ENCODE measurements at regions not wholly inside any gene's neighbourhood (a gene's known extent, or its start where the extent isn't known, plus 50 kb on each side); places are given as distances from the start of the nearest gene placed in this dataset.
"Not testable (repeated sequence)": the region's sequence is repeated elsewhere in the genome, so short reads cannot be mapped to it uniquely, and the experiment has no call there.

DNA sequence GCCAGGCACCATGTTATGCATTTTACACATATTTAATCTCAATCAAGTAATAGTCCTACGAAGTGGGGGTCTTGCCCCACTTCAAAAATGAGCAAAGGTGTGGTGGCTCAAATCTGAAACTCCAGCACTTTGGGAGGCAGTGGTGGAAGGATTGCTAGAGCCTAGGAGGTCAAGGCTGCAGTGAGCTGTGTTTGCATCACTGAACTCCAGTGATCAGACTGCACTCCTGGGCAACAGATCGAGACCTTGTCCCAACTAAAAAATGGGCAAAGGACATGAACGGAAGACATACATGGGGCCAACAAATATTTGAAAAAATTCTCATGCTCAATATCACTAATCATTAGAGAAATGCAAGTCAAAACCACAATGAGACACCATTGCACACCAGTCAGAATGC is 116.3 kb upstream of the NBPF8 start:
- not testable (repeated sequence) for H3K27me3 Mint-ChIP-seq (ENCODE audit: low read depth); H3K4me1 Mint-ChIP-seq; H3K27ac Mint-ChIP-seq (ENCODE audit: unreplicated experiment); H3K36me3 Mint-ChIP-seq (ENCODE audit: low read depth); H3K4me3 Mint-ChIP-seq; DNase-seq (ENCODE audit: low read depth, low spot score); H3K9me3 Mint-ChIP-seq

DNA sequence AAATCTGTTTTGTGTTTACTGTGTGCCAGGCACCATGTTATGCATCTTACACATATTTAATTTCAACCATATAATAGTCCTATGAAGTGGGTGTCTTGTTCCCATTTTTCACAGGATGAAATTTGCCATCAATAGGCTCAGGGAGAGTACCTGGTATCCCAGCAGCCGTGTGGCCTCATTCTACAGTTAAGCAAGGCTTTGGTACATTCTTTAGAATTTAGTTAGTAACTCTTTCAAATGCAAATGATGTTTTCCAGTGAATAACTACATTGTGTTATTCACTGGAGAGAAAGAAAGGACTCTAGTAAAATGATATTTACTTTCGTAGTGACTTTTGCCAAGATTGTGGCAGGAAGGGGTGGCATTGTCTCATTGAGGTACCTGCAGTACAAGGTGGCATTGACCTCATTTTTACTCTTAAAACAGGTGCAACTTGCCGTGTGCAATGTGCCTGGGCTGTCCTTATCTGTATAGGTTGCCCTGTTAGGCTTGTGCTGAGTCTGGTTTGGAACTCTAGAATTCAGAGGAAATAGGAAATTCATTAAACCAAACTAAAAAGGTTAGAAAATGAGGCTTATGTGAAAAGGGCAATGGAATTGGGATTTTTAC is 117.4 kb upstream of the NBPF8 start:
- not testable (repeated sequence) for H3K9me3 Mint-ChIP-seq; H3K4me3 Mint-ChIP-seq; DNase-seq (ENCODE audit: low read depth, low spot score); H3K36me3 Mint-ChIP-seq (ENCODE audit: low read depth); H3K27ac Mint-ChIP-seq (ENCODE audit: unreplicated experiment); H3K4me1 Mint-ChIP-seq; H3K27me3 Mint-ChIP-seq (ENCODE audit: low read depth)

DNA sequence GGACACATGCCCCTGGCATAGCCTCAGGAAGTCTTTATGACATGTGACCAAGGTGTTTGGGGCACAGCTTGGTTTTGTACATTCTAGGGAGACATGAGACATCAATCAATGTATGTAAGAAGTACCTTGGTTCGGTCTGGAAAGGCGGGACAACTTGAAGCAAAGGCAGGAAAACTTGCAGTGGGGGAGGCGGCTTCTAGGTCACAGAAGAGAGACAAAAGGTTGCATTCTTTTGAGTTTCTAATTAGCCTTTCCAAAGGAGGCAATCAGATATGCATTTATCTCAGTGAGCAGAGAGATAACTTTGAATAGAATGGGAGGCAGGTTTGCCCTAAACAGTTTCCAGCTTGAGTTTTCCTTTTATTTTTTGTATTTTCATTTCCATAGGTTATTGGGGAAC is 113.8 kb upstream of the SEC22B start:
- not testable (repeated sequence) for H3K9me3 Mint-ChIP-seq; H3K27ac Mint-ChIP-seq (ENCODE audit: unreplicated experiment); H3K4me1 Mint-ChIP-seq; H3K4me3 Mint-ChIP-seq; H3K27me3 Mint-ChIP-seq (ENCODE audit: low read depth); DNase-seq (ENCODE audit: low read depth, low spot score); H3K36me3 Mint-ChIP-seq (ENCODE audit: low read depth)

DNA sequence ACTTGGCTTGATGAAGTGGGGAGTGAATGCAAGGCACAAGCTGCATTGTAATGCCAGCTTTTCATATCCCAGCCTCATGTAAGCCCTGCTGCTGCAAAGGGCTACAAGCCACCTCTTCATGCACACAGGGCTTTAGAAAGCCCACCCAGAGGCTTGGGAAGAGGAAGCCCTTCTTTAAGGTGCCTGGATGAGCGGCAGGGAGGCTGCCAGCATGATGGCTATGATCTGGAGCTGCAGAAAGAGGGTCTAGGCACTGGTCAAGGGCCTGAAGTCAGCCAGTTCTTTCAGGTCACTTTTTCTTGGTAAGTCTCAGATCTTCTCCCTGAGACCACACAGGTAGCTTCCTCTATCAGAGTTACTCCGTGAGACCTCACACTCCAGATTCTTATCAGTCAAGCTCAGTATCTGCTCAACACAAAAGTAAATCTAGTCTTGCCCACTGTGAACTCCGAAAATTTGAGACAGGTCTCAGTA is 113.3 kb upstream of the SEC22B start:
- DNase-seq (ENCODE audit: low read depth, low spot score); H3K4me1 Mint-ChIP-seq; H3K4me3 Mint-ChIP-seq; H3K9me3 Mint-ChIP-seq; H3K36me3 Mint-ChIP-seq (ENCODE audit: low read depth); H3K27me3 Mint-ChIP-seq (ENCODE audit: low read depth); H3K27ac Mint-ChIP-seq (ENCODE audit: unreplicated experiment): not testable (repeated sequence)

DNA sequence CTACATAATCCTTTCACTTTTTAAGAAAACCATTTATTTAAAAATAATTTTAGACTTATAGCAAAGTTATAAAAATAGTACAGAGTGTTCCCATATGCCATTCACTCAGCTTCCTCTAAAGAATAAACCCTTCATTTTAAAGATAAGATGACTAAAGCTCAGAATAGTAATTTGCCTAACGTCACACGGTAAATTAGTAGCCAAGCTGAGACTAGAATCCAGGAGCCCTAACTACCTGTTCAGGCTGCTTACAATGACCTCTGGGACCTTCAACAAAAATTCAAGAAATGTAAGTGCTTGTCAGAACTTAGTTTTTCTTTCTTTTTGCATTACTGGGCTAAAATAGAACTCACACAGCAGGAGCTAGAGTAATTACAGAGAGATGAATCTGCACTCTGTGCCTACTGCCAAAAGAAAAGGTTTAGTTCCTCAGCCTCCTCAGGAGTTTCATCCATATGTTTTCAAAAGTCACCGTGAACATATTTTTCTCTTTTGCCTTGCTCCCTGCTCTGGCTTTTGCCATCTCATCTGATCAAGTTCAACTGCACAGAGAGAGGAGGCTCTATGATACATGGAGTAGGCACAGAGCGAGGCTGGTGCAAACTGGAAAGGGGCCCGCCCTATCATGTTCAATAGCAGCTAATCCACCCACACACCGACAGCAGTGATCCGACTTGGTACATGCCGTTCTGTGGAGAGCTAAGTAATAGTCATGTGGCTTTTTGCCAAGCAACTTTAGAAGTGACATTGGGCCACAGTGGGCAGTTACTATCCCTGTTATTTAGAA is 112.7 kb upstream of the SEC22B start:
- not testable (repeated sequence) for H3K9me3 Mint-ChIP-seq; H3K27ac Mint-ChIP-seq (ENCODE audit: unreplicated experiment); DNase-seq (ENCODE audit: low read depth, low spot score); H3K36me3 Mint-ChIP-seq (ENCODE audit: low read depth); H3K4me1 Mint-ChIP-seq; H3K27me3 Mint-ChIP-seq (ENCODE audit: low read depth); H3K4me3 Mint-ChIP-seq

DNA sequence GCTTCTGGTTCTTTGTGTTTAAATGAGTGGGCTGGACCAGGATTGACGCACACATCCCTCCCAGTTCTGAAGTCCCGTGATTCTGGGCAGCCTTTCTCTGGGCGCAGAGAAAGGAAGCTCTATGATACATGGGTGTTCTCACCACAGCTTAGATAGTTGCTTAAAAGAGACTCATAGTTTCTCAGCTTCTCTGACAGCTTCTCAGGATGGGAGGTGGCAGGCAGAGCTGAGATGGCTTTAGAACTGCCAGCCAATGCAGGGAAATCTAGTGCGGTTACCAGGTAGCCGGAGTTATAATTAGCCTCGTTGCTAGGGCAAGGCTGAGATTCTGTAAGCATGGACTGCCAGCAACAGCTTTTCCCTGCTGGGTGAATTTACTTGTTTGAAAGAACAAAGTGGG is 111.8 kb upstream of the SEC22B start:
- H3K36me3 Mint-ChIP-seq (ENCODE audit: low read depth); H3K9me3 Mint-ChIP-seq; H3K27me3 Mint-ChIP-seq (ENCODE audit: low read depth); H3K27ac Mint-ChIP-seq (ENCODE audit: unreplicated experiment); DNase-seq (ENCODE audit: low read depth, low spot score); H3K4me1 Mint-ChIP-seq; H3K4me3 Mint-ChIP-seq: not testable (repeated sequence)

DNA sequence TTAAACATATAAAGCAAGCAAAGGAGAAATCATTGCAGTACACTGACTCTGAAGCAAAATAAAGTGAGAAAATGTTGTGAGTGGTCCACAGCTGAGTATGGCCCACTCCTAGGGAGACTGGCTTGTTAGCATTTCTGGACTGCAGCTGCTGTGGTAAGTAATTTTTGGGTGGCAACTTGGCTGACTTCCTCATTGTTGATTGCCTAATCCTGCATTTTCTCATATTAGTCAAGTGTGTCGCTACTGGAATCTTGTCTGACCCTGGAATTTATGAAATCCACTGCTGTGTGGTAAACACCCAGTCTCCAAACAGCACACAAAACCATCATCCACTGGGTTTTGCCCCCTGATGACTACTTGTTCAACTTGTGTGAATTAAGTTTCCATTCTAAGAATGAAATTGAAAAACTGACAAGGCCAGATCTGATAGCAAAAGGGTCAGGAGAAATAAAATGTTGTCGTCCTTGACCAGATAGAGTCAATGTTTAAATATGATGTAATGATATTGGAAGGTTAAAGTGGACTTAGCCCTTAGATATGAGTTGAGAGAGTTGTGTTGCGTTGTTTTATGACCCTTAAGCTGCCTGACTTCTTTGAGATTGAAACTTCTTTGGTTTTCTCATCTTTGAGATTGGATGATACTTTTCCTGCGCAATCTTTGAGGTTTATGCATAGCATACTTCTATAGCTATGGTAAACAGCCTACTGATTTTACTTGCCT is 106.6 kb upstream of the SEC22B start:
- H3K4me3 Mint-ChIP-seq; DNase-seq (ENCODE audit: low read depth, low spot score); H3K27me3 Mint-ChIP-seq (ENCODE audit: low read depth): not testable (repeated sequence)

DNA sequence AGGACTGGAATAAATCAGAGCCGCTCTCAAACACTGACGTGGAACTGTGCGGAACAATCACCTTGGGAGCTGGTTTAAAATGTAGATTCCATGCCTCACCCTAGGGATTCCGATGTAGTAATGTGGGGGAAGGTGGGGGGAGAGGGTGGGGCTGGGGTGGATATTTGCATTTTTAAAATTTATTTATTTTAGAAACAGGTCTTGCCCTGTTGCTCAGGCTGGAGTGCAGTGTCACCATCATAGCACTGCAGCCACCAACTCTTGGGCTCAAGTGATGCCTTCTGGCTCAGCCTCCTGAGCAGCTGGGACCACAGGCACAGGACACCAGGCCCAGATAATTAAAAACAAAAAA is 101.9 kb upstream of the SEC22B start:
- not testable (repeated sequence) for H3K9me3 Mint-ChIP-seq; H3K36me3 Mint-ChIP-seq (ENCODE audit: low read depth); H3K27ac Mint-ChIP-seq (ENCODE audit: unreplicated experiment); H3K4me3 Mint-ChIP-seq; DNase-seq (ENCODE audit: low read depth, low spot score); H3K4me1 Mint-ChIP-seq; H3K27me3 Mint-ChIP-seq (ENCODE audit: low read depth)

More for the DNA sequence above, 106.6 kb upstream of the SEC22B start:
- not testable (repeated sequence) for H3K27ac Mint-ChIP-seq (ENCODE audit: unreplicated experiment); H3K36me3 Mint-ChIP-seq (ENCODE audit: low read depth); H3K4me1 Mint-ChIP-seq; H3K9me3 Mint-ChIP-seq

DNA sequence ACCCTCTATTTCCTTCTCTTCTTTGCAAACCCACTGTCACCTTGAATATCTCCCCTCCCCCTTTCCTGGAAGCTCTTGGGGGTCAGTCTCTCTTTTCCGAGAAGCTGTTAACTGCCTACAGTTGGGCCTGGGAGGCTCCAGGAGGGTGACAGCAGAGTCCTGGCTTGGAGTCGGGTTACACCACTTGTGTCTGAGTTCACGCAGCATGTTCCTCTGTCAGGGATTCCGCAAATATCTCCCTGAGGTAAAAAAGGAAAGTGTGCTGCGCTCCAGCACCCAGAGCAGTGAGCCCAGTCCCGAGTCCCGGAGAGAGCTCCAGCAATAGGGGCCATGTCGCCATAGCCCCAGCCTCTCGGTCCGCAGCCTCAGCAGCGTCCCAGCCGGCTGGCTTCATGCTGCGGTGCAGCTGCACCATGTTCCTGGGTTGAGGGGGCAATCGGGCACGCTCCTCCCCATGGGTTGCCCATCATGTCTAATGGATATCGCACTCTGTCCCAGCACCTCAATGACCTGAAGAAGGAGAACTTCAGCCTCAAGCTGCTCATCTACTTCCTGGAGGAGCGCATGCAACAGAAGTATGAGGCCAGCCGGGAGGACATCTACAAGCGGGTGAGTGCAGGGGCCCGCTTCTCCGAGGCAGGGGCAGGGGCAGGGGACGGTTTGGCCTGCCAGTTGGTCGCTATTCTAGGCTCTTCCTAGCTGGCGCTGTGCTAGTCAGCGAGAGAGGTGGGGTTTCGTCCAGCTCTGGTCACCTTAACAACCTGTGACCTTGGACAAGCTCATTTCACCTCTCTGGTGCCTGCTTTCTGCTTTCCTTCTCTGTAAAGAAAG is 101.3 kb upstream of the SEC22B start:
- H3K4me1 Mint-ChIP-seq; H3K9me3 Mint-ChIP-seq; H3K4me3 Mint-ChIP-seq; H3K27me3 Mint-ChIP-seq (ENCODE audit: low read depth); DNase-seq (ENCODE audit: low read depth, low spot score); H3K36me3 Mint-ChIP-seq (ENCODE audit: low read depth); H3K27ac Mint-ChIP-seq (ENCODE audit: unreplicated experiment): not testable (repeated sequence)

DNA sequence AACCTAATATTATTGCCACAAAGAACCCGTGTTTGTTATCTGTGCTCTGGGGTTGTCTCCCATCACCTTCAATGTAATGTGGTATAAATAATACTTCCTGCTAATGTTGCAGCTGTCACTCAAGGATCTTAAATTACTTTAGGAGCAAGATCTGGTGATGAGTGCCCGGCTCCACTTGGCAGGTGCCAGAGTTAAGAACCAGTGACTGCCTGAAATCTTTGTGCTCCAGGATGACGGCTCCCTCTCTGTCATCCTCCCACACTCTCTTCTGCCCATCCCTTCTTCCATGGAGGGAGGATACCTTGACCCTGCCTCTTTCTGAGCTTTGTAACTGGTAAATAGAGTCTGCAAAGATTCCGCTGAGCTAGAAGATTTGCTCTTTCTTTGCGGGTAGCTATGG is 100.4 kb upstream of the SEC22B start:
- not testable (repeated sequence) for H3K4me3 Mint-ChIP-seq; H3K27me3 Mint-ChIP-seq (ENCODE audit: low read depth); H3K9me3 Mint-ChIP-seq; H3K27ac Mint-ChIP-seq (ENCODE audit: unreplicated experiment); H3K36me3 Mint-ChIP-seq (ENCODE audit: low read depth); H3K4me1 Mint-ChIP-seq; DNase-seq (ENCODE audit: low read depth, low spot score)

DNA sequence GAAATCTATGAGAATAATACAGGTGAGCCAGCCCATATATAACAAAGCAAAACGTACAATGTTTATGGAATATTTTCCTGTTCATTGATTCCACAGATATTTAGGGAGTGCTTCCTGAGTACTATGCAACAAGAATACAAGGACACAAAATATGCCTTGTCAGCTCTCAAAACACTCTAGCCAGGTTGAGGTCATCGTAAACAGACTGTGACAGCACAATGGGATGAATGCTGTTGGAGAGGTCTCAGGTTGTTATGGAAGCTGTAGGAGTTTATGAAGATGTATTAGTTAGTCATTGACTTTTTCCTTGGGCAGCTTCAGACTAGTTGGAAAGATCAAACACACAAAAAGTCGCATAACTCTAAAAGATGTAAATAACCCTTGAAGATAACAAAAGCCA is 98.1 kb upstream of the SEC22B start:
- H3K4me1 Mint-ChIP-seq; H3K27ac Mint-ChIP-seq (ENCODE audit: unreplicated experiment); H3K9me3 Mint-ChIP-seq; H3K36me3 Mint-ChIP-seq (ENCODE audit: low read depth); H3K27me3 Mint-ChIP-seq (ENCODE audit: low read depth); DNase-seq (ENCODE audit: low read depth, low spot score); H3K4me3 Mint-ChIP-seq: not testable (repeated sequence)

DNA sequence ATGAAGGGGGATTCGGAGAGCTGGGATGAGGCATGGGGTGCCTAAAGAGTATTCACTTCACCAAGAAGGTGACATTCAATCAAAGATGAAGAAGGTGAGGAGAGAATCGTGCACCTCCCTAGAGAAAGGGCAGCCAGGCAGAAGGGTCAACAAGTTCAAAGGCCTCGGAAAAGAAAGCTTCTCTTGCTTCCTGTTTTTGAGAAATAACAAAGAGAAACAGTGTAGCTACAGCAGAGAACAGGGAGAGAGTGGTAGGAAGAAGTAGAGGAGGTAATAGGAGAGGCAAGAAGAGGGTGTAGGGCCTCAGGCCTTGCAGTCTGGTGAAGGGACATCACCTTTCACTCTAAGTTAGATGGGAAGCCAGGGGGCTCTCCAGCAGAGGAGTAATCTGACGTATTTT is 97.0 kb upstream of the SEC22B start:
- DNase-seq (ENCODE audit: low read depth, low spot score); H3K27me3 Mint-ChIP-seq (ENCODE audit: low read depth); H3K4me3 Mint-ChIP-seq; H3K36me3 Mint-ChIP-seq (ENCODE audit: low read depth); H3K27ac Mint-ChIP-seq (ENCODE audit: unreplicated experiment); H3K9me3 Mint-ChIP-seq; H3K4me1 Mint-ChIP-seq: not testable (repeated sequence)

DNA sequence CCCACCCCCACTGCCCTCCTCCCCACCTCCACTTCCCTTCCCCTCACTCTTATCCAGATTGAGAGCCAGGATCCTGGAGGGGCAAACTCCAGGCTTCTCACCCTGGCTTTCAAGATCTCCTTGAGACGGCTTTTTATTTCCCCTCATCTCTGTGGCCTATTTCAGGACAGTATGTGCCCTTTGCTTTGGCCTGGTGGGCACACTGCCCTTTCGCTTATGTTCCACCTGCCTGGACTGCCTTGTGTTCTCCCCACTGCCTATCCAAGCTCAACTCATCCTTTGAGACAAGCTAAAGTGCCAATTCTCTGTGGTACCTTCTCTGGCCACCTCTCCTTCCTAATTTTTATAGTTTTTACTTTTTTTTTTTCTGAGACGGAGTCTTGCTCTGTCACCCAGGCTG is 95.9 kb upstream of the SEC22B start:
- H3K4me1 Mint-ChIP-seq; H3K27ac Mint-ChIP-seq (ENCODE audit: unreplicated experiment); H3K27me3 Mint-ChIP-seq (ENCODE audit: low read depth); H3K9me3 Mint-ChIP-seq; H3K36me3 Mint-ChIP-seq (ENCODE audit: low read depth); DNase-seq (ENCODE audit: low read depth, low spot score); H3K4me3 Mint-ChIP-seq: not testable (repeated sequence)
